T-helper 22 cell (primary cell): ENCODE measurements at regions not wholly inside any gene's neighbourhood (a gene's known extent, or its start where the extent isn't known, plus 50 kb on each side); places are given as distances from the start of the nearest gene placed in this dataset.

Experiments used
- DNase-seq: peaks from one replicate; pipeline ENCODE4 v3.0.0-alpha.2; 2020; ENCODE audit warnings: low read depth

GRCh38 chr9:118521261-118521660 is 817.1 kb downstream of the TLR4 start:
- no peak for DNase-seq

- no peak for DNase-seq
Observed at GRCh38 chr9:118522093-118523028, 818.2 kb downstream of the TLR4 start.

- no peak for DNase-seq
Observed at GRCh38 chr9:118527261-118527660, 823.1 kb downstream of the TLR4 start.

- no peak for DNase-seq
Observed at GRCh38 chr9:118529210-118529609, 825.0 kb downstream of the TLR4 start.

- no peak for DNase-seq
Observed at GRCh38 chr9:118529624-118530214, 825.5 kb downstream of the TLR4 start.

- no peak for DNase-seq
Observed at GRCh38 chr9:118532592-118532991, 828.4 kb downstream of the TLR4 start.

GRCh38 chr9:118533101-118533500 is 828.9 kb downstream of the TLR4 start:
- no peak for DNase-seq

- DNase-seq, result no peak
Observed at GRCh38 chr9:118533850-118534249, 829.6 kb downstream of the TLR4 start.

GRCh38 chr9:118536153-118536552 is 832.0 kb downstream of the TLR4 start:
- DNase-seq, result no peak

GRCh38 chr9:118538959-118539358 is 830.3 kb downstream of the BRINP1 start:
- no peak for DNase-seq

GRCh38 chr9:118553465-118553864 is 815.8 kb downstream of the BRINP1 start:
- no peak for DNase-seq

- no peak for DNase-seq
Observed at GRCh38 chr9:118554987-118555386, 814.2 kb downstream of the BRINP1 start.

- no peak for DNase-seq
Observed at GRCh38 chr9:118558026-118558425, 811.2 kb downstream of the BRINP1 start.

- no peak for DNase-seq
Observed at GRCh38 chr9:118558891-118559290, 810.3 kb downstream of the BRINP1 start.

- DNase-seq, result no peak
Observed at GRCh38 chr9:118561051-118561450, 808.2 kb downstream of the BRINP1 start.

- no peak for DNase-seq
Observed at GRCh38 chr9:118563677-118564076, 805.6 kb downstream of the BRINP1 start.

- DNase-seq, result no peak
Observed at GRCh38 chr9:118567861-118568260, 801.4 kb downstream of the BRINP1 start.

- DNase-seq, result no peak
Observed at GRCh38 chr9:118568704-118569103, 800.5 kb downstream of the BRINP1 start.

GRCh38 chr9:118569148-118569547 is 800.1 kb downstream of the BRINP1 start:
- no peak for DNase-seq

GRCh38 chr9:118570066-118570465 is 799.2 kb downstream of the BRINP1 start:
- DNase-seq, result no peak

GRCh38 chr9:118575341-118576070 is 793.7 kb downstream of the BRINP1 start:
- DNase-seq, result no peak

GRCh38 chr9:118577121-118577520 is 792.1 kb downstream of the BRINP1 start:
- DNase-seq, result no peak

GRCh38 chr9:118578467-118578866 is 790.8 kb downstream of the BRINP1 start:
- DNase-seq, result no peak
